Right atrium auricular region (tissue), 2 donors: ENCODE measurements at regions not wholly inside any gene's neighbourhood (a gene's known extent, or its start where the extent isn't known, plus 50 kb on each side); places are given as distances from the start of the nearest gene placed in this dataset.
"Not testable (repeated sequence)": the region's sequence is repeated elsewhere in the genome, so short reads cannot be mapped to it uniquely, and the experiment has no call there.

ENCODE experiments used
- DNase-seq: peaks from one replicate; pipeline ENCODE4 v3.0.0-alpha.2; 2019; ENCODE audit warnings: low spot score
- H3K27ac ChIP-seq, 2 donors: fragments of 200-600 bp; sonication (generic); 1 replicate in 1 of 2; 2 replicates in 1 of 2; pipeline ENCODE4 v1.5.1; 2016 to 2019
- H3K27me3 ChIP-seq, 2 donors: fragments of 200-600 bp; sonication (generic); one replicate each; pipeline versions ENCODE4 v1.5.1 to v1.6.0; 2017 to 2019
- H3K36me3 ChIP-seq: fragments of 200-600 bp; sonication (generic); one replicate; pipeline ENCODE4 v1.5.1; 2016
- H3K4me1 ChIP-seq, 2 donors: fragments of 200-600 bp; sonication (generic); one replicate each; pipeline versions ENCODE4 v1.5.1 to v1.6.0; 2017 to 2019
- H3K4me3 ChIP-seq, 2 donors: fragments of 200-600 bp; sonication (generic); 1 replicate in 1 of 2; 2 replicates in 1 of 2; pipeline ENCODE4 v1.5.1; 2017 to 2019; ENCODE audit warnings: mild to moderate bottlenecking in 1 of 2, moderate library complexity in 1 of 2
- H3K9me3 ChIP-seq, 2 donors: fragments of 200-600 bp; sonication (generic); one replicate each; pipeline ENCODE4 v1.5.1; 2019
- TF ChIP-seq, protein P1 (sequence below), 2 donors: fragments of 200-600 bp; sonication (generic); IDR thresholded peaks; one replicate each; pipeline ENCODE4 v1.5.1; 2019; ENCODE audit warnings: antibody characterized with exemption in 2 of 2

DNA sequence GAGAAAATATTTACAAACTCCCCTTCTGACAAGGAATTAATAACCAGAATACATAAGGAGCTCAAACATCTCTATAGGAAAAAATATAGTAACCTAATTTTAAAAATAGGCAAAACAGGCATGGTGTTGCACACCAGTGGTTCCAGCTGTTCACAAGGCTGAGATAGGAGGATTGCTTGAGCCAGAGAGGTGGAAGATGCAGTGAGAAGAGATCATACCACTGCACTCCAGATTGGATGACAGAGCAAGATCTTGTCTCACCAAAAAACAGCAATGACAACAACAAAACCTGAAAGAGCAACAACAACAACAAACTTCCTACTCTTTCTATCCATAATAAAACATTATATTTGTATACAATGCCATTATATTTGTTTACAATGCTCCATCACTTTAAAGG is 304.4 kb upstream of the CNTNAP2 start:
- Histone ChIP-seq H3K9me3 (no peaks in the 10 kb centered on the region), H3K27ac (no peak overlapping the region), H3K4me3 (no peak overlapping the region), H3K27me3 (no peaks in the 10 kb centered on the region), H3K36me3 (no peaks in the 10 kb centered on the region), H3K4me1 (no peaks in the 10 kb centered on the region)
- DNase-seq = no peak
- TF ChIP-seq, protein P1, sequence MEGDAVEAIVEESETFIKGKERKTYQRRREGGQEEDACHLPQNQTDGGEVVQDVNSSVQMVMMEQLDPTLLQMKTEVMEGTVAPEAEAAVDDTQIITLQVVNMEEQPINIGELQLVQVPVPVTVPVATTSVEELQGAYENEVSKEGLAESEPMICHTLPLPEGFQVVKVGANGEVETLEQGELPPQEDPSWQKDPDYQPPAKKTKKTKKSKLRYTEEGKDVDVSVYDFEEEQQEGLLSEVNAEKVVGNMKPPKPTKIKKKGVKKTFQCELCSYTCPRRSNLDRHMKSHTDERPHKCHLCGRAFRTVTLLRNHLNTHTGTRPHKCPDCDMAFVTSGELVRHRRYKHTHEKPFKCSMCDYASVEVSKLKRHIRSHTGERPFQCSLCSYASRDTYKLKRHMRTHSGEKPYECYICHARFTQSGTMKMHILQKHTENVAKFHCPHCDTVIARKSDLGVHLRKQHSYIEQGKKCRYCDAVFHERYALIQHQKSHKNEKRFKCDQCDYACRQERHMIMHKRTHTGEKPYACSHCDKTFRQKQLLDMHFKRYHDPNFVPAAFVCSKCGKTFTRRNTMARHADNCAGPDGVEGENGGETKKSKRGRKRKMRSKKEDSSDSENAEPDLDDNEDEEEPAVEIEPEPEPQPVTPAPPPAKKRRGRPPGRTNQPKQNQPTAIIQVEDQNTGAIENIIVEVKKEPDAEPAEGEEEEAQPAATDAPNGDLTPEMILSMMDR (IDR thresholded peaks at IDR 0.05) = no peak

DNA sequence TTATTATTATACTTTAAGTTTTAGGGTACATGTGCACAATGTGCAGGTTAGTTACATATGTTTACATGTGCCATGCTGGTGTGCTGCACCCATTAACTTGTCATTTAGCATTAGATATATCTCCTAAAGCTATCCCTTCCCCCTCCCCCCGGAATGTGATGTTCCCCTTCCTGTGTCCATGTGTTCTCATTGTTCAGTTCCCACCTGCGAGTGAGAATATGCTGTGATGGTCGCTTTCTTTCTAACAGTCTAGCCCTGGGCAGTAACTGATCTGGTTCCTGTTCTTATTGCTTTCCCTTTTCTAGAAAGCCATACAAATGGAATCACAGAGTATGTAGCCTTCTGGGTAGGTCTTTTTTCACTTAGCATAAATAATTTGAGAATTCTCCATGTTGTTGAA is 311.1 kb upstream of the CNTNAP2 start:
- H3K9me3 ChIP-seq, H3K36me3 ChIP-seq, H3K4me3 ChIP-seq, H3K4me1 ChIP-seq, DNase-seq, H3K27ac ChIP-seq, H3K27me3 ChIP-seq: not testable (repeated sequence)

DNA sequence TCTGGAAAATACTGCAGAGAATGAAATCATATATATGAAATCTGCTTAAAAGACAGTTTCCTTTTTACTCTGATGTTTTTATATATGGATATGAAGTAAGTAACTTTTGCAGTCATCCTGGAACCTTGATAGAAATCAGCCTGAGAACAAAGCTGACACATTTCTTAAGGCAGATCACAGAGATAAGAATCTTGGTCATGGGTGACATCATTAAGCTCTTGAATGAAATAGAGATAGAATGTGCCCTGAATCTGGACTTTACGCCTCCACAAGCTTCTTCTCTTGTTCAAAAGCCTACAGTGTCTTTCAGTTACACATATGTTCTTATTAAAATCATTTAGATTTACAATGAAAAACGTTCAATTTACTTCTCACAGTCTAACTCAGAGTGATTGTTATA is 319.1 kb upstream of the CNTNAP2 start:
- TF ChIP-seq, protein P1 (IDR thresholded peaks at IDR 0.05) = no peak
- H3K4me1 ChIP-seq = no peaks in the 10 kb centered on the region

DNA sequence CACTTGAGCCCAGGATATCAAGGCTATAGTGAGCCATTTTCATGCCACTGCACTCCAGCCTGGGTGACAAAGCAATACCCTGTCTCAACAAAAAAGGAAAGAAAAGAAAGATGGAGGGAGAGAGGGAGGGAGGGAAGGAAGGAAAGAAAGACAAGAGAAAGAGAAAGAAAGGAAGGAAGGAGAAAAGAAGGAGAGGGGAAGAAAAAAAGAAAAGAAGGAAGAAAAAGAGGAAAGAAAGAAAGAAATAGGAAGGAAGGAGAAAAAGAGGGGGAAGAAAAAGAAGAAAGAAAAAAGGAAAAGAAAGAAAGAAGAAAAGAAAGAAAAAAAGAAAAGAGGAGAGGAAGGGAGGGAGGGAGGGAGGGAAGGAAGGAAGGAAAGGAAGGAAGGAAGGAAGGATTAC is 321.5 kb upstream of the CNTNAP2 start:
- Histone ChIP-seq H3K36me3 (no peaks in the 10 kb centered on the region), H3K4me3 (no peak overlapping the region), H3K4me1 (no peaks in the 10 kb centered on the region), H3K27ac (no peak overlapping the region), H3K27me3 (no peaks in the 10 kb centered on the region), H3K9me3 (no peaks in the 10 kb centered on the region)
- TF ChIP-seq, protein P1 (IDR thresholded peaks at IDR 0.05) = no peak
- no peak for DNase-seq

More for the DNA sequence above, 319.1 kb upstream of the CNTNAP2 start:
- Histone ChIP-seq H3K4me3 (no peak overlapping the region), H3K9me3 (no peaks in the 10 kb centered on the region), H3K27me3 (no peaks in the 10 kb centered on the region), H3K27ac (no peak overlapping the region), H3K36me3 (no peaks in the 10 kb centered on the region)
- no peak for DNase-seq

- H3K4me3 ChIP-seq = no peak overlapping the region
- H3K36me3 ChIP-seq = no peaks in the 10 kb centered on the region
- H3K27ac ChIP-seq = no peak overlapping the region
- DNase-seq = no peak
- no peaks in the 10 kb centered on the region for H3K9me3 ChIP-seq
- TF ChIP-seq, protein P1 (IDR thresholded peaks at IDR 0.05) = no peak
- no peaks in the 10 kb centered on the region for H3K4me1 ChIP-seq
- no peaks in the 10 kb centered on the region for H3K27me3 ChIP-seq
Measured at GRCh38 chr7:145784809-145785780, 331.5 kb upstream of the CNTNAP2 start.

DNA sequence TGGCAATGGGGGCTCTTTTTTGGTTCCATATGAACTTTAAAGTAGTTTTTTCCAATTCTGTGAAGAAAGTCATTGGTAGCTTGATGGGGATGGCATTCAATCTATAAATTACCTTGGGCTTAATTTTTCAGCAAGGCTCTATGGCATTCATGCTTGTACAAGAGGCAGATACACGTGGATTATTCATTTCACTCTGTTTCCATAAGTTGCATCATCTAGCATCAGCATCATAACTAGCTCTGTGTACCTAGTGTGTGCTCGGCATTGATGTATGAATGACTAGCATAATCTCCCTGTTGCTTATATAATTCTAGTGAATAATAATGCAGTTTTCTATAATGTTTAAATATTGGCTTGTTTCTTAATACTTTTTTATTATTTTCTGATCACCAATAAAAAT is 335.2 kb upstream of the CNTNAP2 start:
- H3K4me3 ChIP-seq, H3K36me3 ChIP-seq, H3K27ac ChIP-seq, DNase-seq, H3K4me1 ChIP-seq, H3K27me3 ChIP-seq, H3K9me3 ChIP-seq: not testable (repeated sequence)

GRCh38 chr7:145779140-145779539 is 337.5 kb upstream of the CNTNAP2 start:
- DNase-seq = no peak
- H3K27ac ChIP-seq = no peak overlapping the region
- no peak overlapping the region for H3K4me3 ChIP-seq
- no peaks in the 10 kb centered on the region for H3K9me3 ChIP-seq
- TF ChIP-seq, protein P1 (IDR thresholded peaks at IDR 0.05) = no peak
- no peaks in the 10 kb centered on the region for H3K36me3 ChIP-seq
- H3K4me1 ChIP-seq = no peaks in the 10 kb centered on the region
- no peaks in the 10 kb centered on the region for H3K27me3 ChIP-seq
